Endometrium (tissue), 2 donors: ENCODE measurements at regions not wholly inside any gene's neighbourhood (a gene's known extent, or its start where the extent isn't known, plus 50 kb on each side); places are given as distances from the start of the nearest gene placed in this dataset.

Experiments
- FAIRE-seq: peaks from 2 replicates; lab custom pipeline; 2012; peaks lifted over from hg19 to GRCh38; lab: Jason Lieb, UNC
- donor health status: control.
- donor health status: control.

DNA sequence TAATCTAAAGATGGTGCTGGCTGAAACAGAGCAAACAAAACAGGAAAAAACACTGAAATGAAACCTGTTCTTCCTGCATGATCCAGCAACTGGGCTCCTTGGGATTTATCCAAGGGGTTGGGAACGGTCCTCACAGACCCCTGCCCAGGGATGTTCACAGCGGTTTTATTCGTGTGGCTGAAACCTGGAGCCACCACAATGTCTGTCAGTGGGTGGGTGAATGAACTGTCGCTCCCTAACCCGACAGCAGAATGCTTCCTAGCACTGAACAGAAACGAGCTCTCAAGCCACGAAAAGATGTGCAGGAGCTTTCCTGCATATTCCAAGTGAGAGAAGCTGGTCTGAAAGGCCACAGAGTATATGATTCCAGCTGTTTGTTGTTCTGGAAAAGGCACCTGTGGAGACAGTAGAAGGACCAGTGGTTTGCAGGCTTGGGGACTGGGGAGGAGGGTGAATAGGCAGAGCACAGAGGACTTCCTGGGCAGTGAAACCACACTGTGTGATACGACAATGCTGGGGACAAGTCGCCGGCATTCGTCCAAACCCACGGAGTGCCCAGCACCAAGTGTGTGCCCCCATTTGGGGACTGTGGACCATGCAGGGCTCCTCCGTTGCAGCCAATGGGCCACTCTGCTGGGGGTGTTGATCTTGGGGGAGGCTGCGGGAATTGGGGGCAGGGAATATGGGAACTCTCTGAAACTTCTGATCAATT lies 73.9 kb downstream of the TEX29 start:
- FAIRE-seq = no peak

DNA sequence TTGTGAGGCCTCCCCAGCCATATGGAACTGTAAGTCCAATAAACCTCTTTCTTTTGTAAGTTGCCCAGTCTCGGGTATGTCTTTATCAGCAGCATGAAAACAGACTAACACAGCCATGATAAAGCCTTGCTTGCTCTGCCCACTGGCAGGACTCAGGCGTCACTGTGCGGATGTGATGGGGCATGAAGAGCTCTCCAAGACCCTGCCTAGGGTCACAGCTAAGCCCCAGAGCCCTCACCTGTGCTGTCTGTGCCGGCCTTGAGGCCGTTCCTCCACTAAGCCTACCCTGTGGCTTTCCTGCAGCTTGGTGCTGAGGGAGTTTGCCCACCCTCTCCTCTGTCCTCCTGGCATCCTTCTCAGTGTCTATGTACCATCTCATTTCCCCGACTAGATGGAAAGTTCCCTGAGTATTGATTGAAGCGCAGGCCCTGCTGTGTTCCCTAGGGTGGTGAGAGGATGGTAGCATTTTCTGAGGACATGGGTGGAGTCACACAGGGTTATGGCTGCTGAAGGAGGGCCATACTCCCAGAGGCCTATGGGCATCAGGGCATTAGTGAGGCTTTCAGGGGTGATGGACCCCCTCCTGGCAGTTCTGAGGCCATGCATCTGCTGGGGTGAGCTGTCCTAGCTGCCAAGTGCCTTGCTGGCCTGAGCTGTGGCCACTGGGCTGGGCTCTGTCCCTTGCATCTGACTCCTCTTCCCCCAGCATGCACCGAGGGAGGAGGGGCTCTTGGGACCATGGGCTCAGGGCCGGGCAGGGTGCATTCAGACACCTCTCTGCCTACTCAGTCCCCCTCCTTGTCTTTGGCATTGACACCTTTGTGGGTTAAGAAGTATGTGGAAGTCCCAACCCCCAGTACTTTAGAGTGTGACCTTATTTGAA lies 75.3 kb downstream of the TEX29 start:
- no peak for FAIRE-seq

DNA sequence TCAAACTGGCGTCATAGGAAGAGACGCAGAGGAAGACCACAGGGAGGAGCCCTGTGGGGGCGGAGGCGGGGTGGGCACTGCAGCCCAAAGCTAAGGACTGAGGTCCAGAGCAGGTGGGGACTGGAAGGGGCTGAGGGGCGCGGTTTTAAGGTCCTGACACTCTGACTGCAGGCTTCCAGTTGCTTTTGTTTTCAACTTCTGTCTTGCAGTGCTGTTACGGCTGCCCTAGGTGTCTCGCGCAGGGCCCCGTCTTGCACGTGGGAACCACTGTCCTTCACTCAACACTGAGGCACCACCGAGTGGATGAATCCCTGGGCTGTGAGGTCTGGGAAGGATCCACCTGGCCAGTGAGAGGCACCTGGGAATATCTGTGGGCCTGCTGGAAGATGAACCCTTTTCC lies 76.0 kb downstream of the TEX29 start:
- FAIRE-seq = no peak

DNA sequence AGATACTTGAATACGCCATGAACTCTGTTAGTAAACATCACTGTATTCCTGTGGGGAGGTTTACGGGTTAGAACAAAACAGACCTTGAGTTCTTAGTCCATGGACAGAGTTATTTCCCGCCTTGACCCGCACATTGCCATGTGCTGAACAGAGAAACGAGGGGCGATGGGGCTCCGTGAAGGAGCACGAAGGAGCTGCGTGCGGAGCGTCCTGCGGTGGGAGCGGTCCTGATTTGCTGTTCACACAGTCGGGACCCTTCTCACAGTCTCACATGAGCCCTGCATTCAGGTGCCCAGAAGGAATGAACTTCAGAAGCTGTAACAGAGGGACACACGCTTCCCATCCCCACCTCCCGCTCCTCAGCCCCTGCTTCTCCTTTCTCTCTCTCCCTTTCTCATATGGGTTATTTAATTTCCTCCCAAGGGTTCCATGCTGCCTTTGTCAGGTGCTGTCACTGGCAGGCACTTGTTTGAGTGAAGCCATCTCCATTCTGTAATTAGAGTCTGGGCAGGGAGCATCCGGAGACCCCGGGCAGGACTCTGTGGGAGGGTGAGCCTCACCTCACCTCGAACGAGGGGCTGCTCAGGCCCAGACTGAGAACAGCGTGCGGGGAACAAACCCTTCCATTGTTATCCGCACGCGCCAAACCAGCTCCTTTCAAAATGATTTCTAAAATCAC lies 76.9 kb downstream of the TEX29 start:
- no peak for FAIRE-seq

DNA sequence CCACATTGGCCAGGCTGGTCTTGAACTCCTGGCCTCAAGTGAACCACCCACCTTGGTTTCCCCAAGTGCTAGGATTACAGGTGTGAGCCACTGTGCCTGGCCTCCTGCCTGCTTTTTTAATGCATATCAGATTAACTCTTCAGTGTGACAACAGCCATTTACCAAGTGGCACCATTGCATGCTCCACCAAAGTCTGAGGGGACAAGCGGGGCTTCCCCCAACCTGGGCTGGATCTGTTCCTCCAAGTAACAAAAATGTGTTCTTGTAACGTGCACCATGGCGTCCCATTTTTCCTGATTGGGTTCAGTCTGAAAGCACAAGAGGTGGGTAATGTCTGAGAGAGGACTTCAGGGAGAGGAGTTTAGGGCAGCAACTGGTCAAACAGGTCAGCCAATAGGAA lies 77.8 kb downstream of the TEX29 start:
- no peak for FAIRE-seq

DNA sequence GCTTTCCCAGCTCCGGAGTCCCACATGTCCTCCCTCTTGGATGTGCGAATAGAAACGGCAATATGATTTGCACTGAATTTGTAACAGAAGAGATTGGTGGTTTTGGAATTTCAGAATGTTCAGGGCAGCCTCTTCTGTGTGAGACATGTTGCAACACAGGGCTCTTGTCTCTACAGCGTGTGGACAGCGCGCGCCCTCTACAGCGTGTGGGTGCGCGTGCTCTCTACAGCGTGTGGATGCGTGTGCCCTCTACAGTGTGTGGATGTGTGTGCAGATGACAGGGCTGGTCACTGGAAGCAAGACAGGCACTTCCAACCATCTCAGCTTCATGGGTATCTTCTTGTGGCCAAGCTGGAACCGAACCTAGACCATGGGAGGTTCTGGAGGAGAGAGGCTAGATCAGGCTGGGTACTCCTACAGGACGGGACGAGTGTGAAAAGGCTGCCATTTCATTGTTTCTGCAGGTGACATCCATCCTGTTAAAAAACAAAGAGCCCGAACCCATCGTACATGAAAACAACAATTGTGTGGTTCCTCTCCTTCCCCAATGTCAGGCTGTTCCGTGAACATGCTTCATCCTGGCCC lies 78.4 kb downstream of the TEX29 start:
- FAIRE-seq = no peak

DNA sequence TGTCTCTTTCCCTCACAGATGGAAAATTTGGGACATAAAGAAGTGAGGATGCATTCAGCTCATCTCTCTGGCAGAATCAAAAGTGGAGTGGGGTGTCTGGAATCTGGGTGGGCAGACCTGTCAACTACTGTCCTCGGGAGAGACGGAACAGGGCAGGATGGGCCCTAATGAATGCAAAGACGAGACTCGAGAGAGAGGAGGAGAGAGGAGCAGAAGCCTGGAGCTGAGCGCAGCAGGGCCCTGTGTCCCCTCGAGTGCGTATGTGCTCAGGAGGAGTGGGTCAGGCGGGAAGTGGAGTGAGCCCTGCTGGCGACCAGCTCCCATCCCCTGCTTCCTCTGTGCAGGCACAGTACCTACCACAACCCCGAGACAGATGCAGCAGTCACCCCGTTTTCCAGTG lies 78.9 kb downstream of the TEX29 start:
- no peak for FAIRE-seq

DNA sequence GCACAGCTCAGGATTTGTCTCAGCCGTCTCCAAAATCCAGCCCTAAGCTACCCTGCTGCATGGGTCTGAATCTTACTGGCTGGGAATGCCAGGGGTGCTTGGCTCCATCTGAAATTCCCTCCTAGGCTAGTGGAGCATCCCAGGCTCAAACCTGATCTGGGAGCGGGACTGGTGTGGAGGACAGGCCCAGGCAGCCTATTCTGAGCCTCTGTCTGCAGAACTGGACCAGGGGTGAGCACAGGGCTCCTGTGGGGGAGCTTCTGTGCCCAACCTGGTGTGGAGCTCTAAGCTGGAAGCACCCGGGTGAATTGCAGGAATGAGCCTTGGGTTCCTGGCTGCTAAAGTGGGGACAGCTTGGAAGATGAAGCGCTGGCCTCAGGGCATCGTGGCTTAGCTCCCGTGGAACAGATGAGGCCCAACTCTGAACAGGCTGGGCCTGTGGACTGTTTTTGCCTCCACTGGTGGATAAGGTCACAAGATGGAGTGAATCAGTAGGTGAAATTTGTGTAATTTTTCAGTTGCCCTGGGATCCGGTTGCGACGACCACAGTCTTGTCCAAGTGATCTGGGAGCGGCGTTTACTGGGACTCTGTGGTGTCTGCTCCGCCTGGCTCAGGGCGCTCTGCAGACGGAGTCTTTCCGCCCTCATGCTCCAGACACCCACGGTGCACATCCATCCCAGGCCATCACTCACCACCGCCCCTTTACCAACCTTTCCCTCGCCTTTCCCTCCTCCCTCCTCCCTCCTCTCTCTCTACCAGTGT lies 79.5 kb downstream of the TEX29 start:
- no peak for FAIRE-seq

DNA sequence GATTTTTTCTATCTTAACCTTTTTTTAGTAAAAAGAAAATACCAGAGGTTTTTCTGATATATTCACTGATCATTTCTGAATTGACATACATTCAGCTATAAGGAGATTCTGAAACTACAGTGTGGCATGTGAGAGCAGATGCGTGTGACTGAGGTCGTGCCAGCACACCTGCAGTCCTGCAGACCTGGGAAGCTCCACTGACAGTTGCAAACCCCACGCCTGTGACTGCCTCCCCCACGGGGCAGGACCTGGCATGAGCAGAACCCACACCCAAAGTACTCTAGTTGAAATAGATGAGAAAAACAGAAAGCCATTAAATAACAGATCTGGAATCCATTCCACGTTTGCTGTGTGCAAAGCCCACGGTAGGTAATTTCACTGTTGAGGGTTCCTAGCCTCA lies 80.7 kb downstream of the TEX29 start:
- no peak for FAIRE-seq

DNA sequence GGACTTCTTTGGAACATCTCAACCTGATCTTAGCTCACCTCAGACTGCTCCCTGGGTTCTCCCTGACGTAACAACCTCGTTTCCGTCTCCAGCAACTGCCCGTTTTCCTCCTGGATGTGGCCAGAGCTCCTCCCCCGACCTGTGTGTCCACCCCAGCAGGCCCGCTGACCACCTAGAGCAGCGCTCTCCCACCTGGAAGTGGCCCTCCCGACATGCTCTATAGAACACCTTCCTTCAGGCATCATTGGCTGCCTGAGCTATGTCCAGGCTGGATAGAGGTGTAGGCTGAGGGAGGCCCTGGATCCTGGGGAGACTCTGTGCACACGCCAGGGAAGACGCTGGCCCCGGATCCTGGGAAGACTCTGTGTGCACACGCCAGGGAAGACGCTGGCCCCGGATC lies 81.3 kb downstream of the TEX29 start:
- no peak for FAIRE-seq

DNA sequence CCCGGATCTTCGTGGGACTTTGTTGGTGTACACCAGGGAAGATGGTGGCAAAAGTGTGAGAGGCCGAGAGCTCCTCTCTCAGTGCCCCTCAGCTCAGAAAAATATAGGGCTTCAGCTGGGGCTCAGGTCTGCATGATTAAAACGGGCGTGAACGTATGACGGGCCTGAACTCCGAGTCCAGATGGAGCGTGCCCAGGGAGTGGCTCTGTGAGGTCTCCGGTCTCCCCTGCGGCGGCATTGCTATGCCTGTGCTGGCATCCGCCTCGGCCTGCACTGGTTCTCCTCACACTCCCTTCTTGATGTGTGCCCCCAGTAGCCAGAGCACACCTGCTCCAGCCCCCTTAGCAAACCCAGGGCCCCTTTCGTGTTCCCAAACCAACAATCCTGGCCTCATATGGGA lies 82.0 kb downstream of the TEX29 start:
- FAIRE-seq = no peak

DNA sequence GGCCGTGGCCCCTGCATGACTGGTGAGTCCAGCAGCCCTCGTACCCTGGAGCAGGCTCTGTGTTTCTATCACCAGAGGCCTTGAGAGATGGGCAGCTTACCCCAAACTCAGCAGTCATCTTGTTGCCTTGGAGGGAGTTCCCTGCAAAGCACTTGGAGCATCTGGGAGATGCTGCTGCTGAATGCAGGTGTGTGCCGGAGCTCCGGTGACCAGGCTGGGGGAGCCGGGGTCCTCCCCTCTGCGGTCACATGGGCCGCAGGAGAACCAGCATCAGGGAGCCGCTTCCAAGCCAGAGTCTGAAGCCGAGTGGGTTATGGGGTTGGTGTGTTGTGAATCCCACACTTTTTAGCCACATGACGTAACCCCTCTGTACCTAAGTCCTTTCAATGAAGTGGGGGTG lies 82.8 kb downstream of the TEX29 start:
- FAIRE-seq = no peak

DNA sequence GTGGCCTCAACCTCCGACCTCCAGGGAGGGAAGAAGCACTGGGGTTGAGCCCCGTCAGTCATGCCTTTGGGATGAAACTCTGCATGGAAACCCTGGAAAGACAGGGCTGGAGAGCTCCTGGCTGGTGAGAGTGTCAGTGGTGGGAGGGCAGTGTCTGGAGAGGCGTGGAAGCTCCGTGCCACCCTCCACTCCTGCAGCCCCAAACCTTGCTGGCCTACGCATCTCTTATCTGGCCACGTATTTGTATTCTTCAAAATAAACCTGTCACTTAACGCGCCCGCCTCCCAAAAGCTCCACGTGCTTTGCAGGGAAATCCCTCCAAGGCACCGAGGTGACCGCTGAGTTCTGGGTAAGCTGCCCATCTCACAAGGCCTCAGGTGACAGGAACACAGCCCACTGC lies 84.3 kb downstream of the TEX29 start:
- FAIRE-seq = no peak

DNA sequence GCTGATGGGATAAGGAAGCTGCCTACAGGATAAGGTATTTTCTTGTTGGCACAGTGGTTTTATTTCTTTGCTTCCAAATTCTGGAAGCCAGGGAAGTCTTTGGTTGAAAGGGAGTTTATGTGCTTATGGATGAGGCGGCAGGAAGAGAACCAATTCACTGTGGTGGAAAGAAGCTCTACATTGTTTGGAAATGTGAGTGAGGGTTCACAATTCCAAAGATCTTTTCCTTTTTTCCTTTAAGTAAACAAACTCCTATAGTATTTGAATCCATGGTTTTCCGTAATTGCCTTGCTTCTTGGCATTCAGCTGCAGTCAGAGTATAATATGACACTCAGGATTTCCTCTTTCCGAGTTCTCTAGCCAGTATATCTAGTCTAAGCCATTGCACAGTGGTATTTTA lies 86.2 kb downstream of the TEX29 start:
- FAIRE-seq = no peak

DNA sequence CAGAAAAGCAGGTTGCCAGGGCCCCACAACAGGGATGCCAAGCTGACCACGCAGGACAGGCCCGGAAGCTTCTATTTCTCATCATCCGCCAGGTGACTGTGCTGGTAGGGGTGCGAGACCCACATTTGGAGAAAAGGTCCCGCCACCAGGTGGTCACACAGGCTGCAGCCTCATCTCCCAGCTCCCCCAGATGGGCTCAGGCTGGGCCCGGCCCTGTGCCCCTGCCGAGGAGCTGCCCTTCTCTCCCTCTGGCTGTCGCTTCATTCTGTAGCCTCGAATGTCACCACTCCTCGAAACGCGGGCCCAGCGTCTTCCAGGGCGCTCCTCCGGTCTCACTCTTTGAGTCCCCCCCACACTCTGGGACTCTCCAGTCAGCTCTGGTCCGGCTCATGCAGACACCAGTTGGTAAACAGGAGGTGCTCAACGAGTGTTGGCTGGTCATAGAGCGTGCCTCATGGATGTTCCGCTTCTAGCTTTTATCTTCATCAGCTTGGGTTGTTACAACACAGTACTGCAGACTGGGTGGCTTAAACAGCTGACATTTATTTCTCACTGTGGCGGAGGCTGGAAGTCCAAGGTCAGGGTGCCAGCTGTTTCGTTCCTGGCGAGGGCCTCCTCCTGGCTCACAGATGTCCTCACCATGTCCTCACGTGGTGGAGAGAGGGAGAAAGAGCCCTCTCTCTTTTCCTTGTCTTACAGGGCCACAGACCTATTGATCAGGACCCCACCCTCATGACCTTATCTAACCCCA lies 87.1 kb downstream of the TEX29 start:
- no peak for FAIRE-seq

DNA sequence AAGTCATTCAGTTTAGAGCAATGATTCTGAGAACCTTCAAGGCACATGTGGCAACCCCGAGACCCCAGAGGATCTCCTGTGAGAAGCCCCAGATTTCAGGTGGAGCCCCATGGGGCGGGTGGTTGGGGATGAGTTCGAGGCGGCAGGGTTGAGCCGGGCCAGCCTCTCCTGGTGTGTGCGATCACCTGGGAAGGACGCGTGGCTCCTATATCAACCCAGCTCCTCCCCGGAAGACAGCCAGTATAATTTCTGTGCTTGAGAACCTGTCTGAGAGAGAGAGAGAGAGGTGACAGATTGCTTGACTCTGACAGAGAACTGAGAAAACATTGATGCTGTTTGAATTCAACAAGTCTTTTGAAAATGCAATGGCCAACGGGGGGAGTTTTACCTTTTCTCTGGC lies 89.0 kb downstream of the TEX29 start:
- no peak for FAIRE-seq

DNA sequence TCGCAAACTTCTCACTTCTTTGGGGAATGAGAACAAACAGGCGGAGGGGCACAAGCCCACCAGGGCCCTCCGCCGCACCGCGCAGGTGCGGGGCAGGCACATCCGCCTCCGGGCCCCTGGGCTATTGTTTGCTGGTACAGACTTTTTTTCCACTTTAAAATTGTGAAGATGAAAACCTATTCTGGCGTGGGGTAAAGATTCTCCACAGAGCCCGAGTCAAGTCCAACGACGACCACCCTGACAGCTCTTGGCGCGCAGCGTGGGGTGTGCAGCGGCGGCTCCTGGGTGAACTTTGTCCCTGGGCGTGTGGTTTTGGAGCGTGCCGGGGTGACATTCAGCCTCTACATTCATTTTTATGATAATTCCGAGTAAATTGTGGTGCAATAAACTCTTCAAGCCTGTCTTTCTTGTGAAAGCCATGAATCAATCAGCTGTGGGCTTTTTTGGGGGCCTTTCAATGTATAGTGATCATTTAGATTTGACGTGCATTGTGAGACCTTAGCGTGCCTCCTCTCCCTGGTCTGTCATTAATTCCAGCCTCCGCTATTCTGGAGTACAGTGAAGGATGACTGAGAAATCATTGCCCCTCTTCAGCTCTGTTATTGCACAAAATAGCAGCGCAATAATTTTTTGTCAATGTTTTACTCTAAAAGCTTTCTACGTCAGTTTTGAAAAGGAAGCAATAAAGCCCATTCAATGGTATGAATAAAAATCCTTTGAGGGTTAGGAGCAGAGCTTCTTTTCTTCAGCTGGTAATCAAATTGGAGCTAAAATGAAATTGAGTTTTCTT lies 90.0 kb downstream of the TEX29 start:
- FAIRE-seq = no peak

DNA sequence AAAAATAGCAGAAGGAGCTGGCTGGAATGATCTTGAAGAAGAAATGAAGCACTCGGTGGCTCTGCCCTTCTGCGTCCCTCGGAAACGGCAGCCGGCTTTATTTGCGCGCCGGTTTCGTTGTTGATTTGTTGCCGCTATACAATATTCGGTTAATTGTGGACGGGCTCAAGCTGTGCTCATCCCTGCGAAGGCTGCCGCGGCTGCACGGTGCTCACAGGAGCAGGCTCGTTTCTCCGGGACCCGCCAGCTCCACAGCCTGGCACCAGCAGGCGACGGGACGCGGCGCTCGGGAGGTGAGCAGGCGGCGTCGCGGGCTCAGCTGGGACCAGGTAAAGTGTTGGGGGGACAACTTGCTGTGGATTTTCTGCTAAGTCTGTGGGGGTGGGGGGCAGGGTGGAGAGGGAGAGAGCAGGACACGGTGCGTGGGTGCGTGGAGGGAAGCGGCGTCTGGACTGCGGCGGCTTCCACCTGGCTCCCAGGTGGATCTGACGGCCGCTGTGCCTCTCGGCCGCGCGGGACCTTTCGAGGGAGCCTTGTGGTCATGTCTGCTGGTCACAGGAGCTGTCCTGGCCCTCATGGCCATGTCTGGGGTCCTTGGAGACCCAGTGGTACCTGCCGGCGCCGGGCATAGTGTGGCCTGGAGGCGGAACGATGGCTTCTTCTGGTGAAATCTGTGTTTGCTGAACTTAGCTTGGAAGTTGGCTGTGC lies 90.9 kb downstream of the TEX29 start:
- no peak for FAIRE-seq

DNA sequence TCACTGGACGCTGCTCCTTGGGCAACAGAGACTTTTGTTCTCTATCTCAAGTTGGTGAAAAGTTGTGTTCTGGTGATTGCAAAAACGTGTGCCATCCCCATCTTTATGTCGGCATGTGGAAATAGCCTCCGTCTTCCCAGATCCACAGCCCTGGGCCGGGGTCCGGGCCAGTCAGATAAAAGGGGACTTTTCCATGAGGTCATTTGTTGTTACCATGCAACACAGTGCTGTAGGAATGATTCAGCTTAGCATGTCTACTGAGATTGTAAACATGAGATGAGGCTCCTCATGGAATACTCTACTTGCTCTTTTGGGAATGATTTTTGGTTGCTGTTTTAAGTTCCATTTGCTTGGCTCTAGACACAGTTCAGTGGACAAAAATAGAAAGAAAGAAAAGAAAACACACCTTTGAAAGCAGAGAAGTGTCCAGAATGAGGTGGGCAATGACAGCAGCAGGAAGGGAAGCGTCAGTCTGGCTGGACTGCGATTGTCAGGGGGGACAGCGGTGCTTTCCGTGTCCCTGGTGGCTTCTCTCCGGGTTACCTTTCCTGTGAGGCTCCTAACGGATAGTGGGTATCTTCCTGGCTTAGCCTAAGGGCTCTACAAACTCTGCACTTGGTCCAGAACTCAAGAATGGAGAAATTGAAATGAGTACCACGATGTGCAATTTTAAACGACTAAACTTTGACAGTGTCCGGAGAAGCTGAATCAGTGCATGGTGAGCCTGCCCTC lies 91.6 kb downstream of the TEX29 start:
- FAIRE-seq = no peak
